GM21447 (cell line): ENCODE measurements at regions not wholly inside any gene's neighbourhood (a gene's known extent, or its start where the extent isn't known, plus 50 kb on each side); places are given as distances from the start of the nearest gene placed in this dataset.

ENCODE experiments used
- ATAC-seq: cut with Tn5 transposase; IDR thresholded peaks from one replicate; pipeline ENCODE4 v1.9.1; 2021; ENCODE audit not compliant: unreplicated experiment

- ATAC-seq, result no peak
Observed at GRCh38 chr2:22501851-22502250, 883.1 kb upstream of the KLHL29 start.

GRCh38 chr2:22513563-22513962 is 871.4 kb upstream of the KLHL29 start:
- ATAC-seq, result no peak

DNA sequence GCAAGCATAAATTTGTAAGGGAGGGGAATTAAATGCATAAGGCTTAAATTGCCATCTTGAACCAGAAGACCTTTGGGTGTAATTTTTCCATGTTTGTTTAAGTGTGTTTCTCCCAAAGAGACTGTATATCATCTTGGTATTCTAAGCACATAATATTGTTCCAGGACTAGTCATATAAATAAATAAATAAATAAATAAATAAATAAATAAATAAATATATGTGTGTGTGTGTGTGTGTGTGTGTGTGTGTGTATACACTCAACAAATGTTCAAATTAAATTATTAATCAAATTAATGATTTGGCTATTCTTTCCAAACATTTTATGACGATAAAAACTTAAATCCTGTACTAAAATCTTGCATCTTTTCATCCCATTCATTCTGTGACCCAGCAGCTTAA is 867.8 kb upstream of the KLHL29 start:
- no peak for ATAC-seq

DNA sequence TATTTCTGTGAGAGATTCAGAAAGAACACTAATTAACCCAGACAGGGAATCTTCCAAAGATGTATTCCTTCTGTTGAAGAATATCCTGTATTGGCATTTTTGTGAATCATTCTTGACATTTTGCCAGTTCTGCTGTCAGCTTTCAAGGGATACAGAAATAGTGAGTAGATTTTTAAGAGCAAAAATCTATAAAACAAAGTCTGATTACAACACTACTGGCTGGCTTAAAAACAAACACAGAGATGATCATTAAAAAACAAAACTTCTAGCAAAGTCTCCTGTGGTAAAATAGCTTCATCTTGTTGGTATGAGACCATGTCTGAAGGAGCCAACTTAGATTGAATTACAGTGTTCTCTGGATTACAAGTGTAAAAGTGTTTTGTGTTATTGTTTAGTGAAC is 866.3 kb upstream of the KLHL29 start:
- ATAC-seq, result no peak

DNA sequence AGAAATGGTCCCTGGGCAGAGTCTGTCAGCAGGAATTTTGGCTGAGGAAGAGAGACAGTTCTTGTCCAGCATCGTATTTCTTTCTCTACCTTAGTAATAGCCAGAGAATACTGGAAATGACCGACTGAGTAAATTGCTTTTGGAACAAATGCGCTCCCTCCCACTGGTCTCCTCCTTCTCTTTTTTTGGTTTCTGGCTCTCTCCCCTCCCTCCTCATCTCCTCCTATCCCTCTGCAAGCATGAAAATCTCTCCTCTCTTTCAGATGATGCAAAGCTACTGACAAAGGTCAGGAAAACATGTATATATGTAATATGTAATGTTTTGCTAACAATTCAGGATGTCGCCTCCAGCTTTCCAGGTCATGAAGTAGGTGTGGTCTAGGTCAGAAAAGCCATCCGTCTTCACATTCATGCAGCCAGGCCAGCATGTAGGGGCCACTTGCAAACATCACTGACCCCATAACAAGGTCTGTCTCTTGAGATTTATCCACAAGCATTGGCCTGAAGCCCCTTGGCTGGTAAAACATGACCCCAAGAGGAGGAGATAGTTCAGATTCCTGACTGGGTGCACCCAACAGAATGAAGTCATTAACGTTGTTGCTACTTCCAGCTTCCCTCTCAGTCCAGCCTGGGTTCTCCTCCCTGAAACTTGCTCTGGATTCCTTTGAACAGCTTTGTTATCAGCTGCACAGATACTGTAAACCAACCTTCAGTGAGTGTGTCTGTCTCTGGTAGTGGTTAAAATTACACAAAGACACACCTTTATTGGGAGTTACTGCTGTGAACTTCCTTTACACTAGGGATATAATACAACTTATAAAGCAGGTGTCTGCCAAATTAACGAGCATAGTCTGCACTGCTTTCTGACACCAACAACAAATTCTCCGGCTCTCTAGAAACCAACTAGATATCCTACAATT is 864.4 kb upstream of the KLHL29 start:
- no peak for ATAC-seq

DNA sequence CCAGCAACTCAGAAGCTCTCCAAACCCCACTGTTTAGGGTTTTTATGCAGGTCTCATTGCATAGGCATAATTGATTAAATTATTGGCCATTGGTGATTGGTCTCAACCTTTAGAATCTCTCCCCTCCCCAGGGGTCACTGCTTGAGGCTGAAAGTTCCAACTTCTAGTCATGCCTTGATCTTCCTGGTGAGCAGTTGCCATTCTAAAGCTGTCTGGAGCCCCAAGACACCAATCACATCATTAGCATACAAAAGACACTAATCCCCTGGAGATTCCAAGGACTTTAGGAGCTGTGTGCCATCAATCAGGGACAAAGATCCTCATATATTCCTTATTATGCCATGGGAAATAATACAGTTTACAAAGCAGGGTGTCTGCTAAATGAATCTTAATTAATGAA is 863.4 kb upstream of the KLHL29 start:
- ATAC-seq, result no peak

DNA sequence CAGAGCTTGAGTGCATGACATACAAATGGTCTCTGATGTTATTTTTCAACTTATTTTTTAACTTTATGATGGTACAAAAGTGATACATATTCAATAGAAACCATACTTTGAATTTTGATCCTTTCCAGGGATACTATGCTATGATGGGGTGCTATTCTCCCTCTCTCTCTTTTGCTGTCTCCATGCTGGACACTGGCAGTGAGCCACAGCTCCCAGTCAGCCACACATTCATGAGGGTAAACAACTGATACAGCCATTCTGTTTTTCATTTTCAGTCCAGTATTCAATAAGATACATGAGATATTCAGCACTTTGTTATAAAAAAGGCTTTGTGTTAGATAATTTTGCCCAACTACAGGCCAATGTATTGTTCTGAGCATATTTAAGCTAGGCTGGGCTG is 859.3 kb upstream of the KLHL29 start:
- no peak for ATAC-seq

DNA sequence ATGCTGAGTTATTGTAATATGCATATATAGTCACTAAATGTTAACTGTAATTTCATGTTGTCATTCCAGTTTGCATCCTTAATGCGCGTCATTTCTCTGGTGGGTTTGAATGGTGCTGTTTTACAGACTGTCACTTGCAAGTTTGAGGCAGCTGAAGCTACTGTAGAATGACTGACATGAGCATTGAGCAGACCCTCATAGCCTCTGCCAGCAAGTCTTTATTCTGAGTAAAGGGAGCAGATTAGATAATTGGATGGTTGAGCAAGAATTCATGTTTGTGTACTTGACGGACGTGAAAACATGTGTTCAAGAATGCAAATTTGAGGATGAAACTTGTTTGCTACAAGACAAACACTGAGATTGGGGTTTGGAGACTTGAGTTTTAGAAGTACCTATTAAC is 854.8 kb upstream of the KLHL29 start:
- no peak for ATAC-seq

- no peak for ATAC-seq
Observed at GRCh38 chr2:22536133-22536532, 848.8 kb upstream of the KLHL29 start.

- ATAC-seq, result no peak
Observed at GRCh38 chr2:22554453-22554852, 830.5 kb upstream of the KLHL29 start.

GRCh38 chr2:22557406-22557805 is 827.6 kb upstream of the KLHL29 start:
- ATAC-seq, result no peak

DNA sequence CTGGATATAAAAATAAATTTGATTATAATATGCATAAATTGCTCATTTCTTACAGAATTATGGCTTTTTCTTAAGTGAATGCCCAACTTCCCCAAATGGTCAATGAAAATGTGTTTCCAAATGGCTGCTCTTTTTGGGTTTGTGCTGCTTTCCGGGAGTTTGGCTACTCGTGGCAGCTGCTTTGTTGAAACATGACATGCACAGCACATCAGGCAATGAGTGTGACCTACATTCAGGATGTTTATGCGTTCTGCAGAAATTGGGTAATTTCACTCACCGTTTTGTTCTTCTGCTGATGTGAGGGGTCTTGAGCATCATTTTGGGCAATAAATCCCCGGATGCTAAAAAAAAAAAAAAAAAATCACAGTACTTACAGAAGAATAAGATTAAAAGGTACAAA is 825.0 kb upstream of the KLHL29 start:
- no peak for ATAC-seq

DNA sequence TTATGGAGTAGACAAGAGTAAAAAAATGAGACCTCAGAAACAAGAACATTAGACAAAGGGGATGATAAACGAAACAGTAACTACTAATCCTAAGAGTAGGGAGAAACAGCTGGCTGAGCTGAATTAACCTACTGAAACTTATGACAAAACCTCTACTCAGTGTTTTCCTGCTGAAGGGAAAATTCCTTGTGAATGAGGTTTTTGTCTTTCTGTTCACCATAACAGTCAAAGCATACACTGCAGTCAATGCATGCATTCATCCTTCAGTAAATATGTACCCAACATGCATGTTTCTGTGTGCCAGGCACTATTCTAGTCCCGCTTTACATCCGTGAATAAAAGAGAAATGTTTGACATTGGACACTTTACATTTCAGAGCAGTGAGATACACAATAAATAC is 805.6 kb upstream of the KLHL29 start:
- ATAC-seq, result no peak

DNA sequence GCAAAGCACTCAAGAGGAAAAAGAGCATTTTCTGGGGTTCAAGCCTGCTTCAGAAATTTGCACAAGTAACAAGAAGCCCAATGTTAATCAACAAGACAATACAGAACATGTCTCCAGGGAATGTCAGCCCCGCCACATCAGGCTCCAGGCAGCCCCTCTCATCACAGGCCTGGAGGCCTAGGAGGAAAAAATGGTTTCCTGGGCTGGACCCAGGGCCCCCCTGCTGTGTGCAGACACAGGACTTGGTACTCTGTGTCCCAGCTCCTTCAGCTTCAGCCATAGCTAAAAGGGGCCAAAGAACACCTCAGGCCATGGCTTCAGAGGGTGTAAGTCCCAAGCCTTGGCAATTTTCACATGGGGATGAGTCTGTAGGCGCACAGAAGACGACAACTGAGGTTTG is 802.9 kb upstream of the KLHL29 start:
- no peak for ATAC-seq

DNA sequence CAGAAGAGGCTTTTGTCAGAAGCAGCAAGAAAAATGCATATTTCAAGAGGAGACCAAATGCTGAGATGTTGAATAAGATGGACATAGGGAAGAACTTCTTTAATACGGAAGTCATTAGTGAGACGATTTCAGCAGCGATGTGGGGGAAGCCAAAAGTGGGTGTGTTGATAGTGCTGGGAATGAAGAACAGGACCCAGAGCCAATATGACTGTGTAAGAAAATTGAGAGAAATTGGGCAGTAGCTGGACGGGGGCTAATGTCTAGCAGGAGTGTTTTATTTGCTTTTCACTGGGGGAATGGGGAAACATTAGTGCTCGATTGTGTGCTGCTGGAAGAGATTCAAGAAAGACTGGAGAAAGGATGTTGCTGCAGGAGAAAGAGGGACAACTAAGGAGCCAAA is 788.7 kb upstream of the KLHL29 start:
- no peak for ATAC-seq

- no peak for ATAC-seq
Observed at GRCh38 chr2:22600156-22600555, 784.8 kb upstream of the KLHL29 start.

- no peak for ATAC-seq
Observed at GRCh38 chr2:22600999-22601398, 784.0 kb upstream of the KLHL29 start.

DNA sequence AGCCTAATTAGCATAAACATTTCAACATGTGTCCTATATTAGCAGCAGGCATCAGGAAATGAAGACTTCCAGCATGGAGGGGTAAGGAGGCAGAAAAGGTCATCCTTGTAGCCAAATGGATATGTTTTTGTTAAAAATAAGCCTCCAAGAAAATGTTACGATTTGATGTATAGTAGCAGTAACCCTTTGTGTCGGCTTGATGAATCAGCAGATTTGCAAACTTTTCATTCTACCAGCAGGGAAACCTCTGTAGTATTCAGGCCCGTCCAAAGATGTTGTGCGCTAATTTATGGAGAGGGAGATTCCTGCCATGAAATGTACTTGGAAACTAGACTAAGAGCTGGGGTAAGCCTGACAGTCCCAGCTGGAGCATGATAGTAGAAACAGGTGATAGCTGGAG is 780.8 kb upstream of the KLHL29 start:
- no peak for ATAC-seq

GRCh38 chr2:22616031-22616430 is 768.9 kb upstream of the KLHL29 start:
- ATAC-seq, result no peak

GRCh38 chr2:22623620-22624019 is 761.4 kb upstream of the KLHL29 start:
- ATAC-seq, result no peak

GRCh38 chr2:22626621-22627020 is 758.4 kb upstream of the KLHL29 start:
- ATAC-seq, result no peak

DNA sequence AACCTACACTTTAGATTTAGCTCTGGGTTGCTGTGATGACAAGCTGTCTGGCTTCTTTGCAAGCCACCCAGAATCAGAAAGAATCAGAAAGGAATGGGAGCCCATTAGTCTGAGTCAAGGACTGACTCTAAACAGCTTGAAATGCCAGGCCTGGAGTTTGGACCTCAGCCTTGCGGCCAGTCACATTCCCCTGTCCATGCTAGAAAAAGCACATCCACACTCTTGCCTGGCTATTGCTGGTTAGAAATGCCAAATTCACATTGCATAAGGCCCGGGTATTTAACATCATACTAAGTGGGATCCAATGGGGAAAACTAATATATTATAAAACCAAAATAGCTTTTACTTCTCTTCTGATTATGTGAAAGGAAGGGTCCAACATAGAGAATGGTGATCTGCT is 756.8 kb upstream of the KLHL29 start:
- no peak for ATAC-seq

GRCh38 chr2:22628906-22629305 is 756.1 kb upstream of the KLHL29 start:
- no peak for ATAC-seq
